ENCODE measurements at regions not wholly inside any gene's neighbourhood (a gene's known extent, or its start where the extent isn't known, plus 50 kb on each side); places are given as distances from the start of the nearest gene placed in this dataset.

- DNase-seq, result no peak
Observed at GRCh38 chr1:82299056-82299455, 498.3 kb downstream of the ADGRL2 start.

GRCh38 chr1:82297139-82297896 lies 496.6 kb downstream of the ADGRL2 start:
- DNase-seq, result no peak

DNA sequence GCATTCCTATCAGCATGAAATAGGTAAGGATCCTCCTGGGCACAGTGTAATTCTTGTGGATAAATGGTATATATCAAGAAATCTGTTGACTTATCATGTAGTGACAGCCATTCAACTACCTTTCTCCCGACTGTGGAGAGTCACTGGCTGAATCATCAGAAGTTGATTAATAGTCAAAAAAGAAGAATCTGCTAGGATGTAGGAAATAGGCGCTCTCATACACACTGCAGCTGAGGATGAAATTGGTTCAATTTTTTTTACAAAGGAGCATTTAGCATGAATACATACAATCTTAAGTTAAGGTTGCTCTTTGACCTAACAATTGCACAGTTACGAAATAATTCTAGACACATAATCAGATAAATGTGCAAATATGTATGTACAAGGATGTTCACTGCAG lies 486.8 kb downstream of the ADGRL2 start:
- DNase-seq, result no peak

DNA sequence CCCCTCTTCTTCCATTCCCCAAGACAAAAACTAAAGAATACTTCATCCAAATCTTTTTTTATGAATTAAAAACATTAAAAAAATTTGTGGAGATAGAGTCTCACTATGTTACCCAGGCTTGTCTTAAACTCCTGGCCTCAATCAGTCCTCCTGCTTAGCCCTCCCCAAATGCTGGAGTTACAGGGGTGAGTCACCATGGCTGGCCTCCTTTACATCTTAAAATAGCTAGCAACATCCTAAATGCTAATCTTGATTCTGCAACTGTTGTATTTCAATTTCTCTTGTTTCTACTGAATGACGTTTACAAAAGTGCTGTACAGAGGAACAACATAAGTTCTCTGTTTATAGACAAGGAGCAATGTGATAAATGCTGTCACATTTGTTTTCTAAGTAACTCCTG lies 483.5 kb downstream of the ADGRL2 start:
- DNase-seq, result no peak

DNA sequence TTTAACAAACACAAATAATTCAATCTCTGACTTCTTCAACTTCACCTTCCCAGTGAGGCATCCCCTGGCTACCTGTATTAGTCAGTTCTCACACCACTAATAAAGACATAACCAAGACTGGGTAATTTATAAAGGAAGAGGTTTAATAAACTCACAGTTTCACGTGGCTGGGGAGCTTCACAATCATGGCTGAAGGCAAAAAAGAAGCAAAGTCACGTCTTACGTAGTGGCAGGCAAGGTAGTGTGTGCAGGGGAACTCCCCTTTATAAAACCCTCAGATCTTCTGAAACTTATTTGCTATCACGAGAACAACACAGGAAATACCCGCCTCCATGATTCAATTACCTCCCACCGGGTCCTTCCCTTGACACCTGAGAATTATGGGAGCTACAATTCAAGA lies 478.5 kb downstream of the ADGRL2 start:
- no peak for DNase-seq

DNA sequence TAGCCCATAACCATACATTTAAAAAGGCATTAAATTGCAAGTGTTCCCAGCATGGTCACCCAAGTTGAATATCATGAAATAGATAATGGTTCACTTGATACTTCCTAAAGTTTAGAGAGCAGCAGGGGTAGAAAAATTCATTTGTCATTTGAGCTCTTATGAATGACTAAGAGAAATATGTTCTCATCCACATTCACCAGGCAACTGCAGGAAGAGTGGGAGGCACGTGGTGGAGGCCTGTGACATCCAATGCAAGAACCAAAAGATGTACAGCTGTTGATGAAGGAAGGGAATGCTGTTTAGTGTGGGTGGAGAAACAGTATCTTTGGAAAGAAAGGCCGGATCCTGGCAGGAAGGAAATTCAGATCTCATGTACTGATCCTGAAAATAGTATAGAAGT lies 473.1 kb downstream of the ADGRL2 start:
- no peak for DNase-seq

DNA sequence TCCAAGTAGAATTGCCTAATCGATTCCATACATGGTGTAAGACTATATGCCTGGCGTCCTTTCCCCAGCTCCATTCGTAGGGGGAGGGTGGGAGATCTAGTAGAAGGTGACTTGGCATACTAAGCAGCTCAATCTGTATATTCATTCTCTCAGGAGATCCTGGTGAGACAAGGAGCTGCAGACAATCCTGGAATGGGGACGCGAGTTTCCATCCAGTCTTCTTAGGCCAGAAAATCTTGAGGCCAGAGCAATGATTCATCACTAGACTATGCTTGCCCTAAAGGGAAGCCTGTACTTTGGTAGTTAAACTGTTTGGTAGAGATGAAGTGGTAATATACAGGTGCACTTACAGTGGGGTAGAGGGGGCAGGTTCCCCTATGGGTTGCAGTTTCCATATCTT lies 468.7 kb downstream of the ADGRL2 start:
- no peak for DNase-seq

DNA sequence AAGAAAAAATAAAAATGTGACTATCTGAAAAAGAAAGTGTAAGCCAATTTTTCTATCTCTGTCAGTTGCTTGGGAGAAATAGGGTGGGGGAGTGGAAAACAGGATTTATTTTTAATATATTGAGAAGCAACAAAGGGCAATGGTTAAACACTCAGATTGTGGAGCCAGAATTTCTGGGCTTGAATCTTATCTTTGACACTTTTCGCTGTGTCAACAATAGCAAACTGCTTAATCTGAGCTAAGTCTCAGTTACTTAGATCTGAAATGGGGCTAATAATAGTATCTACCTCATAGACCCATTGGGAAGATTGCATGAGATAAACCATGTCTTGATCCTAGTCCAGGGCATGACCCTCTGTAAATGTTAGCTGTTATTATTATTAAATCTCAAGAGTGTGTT lies 468.1 kb downstream of the ADGRL2 start:
- no peak for DNase-seq

- no peak for DNase-seq
Observed at GRCh38 chr1:82266351-82266750, 465.6 kb downstream of the ADGRL2 start.

DNA sequence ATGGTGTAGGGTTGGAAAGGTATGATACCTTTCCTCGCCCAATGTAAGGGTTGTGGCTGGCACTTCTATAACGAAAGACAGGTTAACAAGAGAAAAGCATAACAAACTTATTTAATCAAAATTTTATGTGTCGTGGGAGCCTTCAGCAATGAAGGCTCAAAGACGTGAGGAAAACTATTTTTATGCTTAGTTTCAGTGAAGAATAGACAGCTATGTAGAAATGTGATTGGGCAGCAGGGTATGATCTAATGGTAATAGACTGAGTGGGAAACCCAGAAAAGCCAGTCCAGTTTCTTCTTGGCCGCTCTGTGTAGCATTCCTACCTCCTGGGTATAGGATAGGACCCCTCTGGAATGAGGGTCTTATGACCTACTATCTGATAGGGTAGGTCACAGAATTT lies 464.7 kb downstream of the ADGRL2 start:
- no peak for DNase-seq

DNA sequence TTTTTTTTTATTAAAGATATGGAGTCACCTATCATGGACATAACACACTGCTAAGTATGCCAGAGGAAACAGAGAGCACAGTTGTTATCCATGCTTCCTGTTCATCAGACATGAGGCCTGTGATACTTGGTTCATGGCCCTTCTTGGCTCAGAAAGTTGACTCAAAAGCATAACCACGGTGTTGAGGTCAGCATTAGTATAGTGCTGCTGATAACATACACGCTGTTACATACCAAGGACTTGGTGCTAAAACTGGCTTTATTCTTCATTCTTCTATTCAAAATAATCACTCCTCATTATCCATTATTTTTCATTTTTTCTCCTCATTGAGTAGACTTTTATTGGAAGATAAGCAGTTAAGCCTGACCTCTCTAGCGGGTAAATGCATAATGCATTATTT lies 464.1 kb downstream of the ADGRL2 start:
- no peak for DNase-seq

GRCh38 chr1:82263396-82263795 lies 462.7 kb downstream of the ADGRL2 start:
- DNase-seq, result no peak

- no peak for DNase-seq
Observed at GRCh38 chr1:82260666-82261065, 459.9 kb downstream of the ADGRL2 start.

DNA sequence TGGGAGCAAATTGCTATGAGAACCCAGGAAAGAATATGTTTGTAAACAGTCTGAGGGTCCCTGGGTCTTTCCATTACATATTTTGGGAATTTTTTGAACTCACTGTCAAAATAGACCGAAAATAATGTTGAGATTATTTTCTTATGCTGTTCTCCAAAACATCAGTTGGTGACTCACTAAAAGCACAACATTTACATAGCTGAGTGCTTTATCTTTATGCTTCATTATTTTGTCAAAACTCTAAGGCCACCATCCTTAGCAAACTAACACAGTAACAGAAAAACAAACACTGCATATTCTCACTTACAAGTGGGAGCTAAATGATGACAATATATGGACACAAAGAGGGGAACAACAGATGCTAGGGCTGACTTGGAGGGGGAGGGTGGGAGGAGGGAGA lies 459.3 kb downstream of the ADGRL2 start:
- no peak for DNase-seq

DNA sequence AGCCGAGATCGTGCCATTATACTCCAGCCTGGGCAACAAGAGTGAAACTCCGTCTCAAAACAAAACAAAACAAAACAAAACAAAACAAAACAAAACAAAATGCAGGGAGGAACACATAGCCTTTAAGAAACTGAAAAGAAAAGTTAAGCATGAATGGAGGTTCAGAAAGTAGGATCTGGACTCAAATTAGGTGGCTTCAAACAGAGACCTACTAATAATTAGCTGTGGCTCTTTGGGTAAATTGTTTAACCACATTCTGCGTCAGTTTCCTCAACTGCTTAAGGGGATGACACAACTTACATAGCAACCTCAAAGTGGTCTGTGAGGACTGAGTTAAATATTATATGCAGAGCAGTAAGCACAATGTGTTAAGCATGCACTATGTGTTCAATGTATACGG lies 458.2 kb downstream of the ADGRL2 start:
- no peak for DNase-seq

DNA sequence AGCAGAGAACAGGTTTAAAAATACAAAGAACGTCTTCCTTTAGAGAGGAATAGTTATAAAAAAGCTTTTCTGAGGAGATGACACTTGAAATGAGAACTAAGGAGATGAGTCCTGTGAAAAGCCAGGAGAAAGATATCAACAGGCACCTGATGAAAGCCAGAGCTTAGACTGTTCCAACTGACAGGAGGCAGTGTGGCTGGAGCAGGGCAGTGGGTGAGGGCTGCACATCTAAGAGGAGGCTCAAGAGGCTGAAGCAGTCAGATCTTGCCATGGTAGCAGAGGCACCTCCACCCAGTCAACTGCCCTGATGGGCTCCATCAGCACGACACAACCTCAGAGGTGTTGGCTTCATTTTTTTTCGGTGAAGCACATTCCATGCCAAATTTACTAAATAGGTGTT lies 445.3 kb downstream of the ADGRL2 start:
- no peak for DNase-seq

DNA sequence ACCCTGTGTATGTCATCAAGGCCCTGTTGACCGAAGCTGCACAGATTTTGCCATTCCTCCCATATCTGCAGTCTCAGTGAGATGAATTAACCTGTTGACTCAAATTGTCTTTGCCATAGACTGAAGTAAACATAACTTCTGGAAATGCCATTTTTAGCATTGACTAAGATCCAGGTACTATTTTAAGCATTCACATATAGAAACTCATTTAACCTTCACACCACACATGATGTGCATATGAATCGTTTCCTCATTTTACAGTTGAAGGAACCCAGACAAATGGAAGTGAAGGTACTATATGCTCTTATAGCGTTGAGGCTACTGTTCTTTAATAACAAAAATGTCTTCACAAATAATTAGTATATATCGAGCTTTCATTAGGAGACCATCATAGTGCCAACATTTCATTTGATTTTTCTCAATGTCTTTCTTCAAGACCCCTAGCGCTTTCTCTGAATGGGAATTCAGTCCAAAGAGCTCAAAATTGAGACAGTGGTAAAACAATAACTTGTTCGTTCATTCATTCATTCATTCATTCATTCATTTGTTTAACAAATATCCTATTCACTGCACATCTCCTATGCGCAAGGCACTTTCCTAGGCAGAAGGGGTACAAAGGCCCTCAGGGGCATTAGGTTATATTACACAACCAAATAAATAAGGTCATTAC lies 444.7 kb downstream of the ADGRL2 start:
- no peak for DNase-seq

GRCh38 chr1:82240571-82240970 lies 439.8 kb downstream of the ADGRL2 start:
- DNase-seq, result no peak

- DNase-seq, result no peak
Observed at GRCh38 chr1:82230667-82231066, 429.9 kb downstream of the ADGRL2 start.

DNA sequence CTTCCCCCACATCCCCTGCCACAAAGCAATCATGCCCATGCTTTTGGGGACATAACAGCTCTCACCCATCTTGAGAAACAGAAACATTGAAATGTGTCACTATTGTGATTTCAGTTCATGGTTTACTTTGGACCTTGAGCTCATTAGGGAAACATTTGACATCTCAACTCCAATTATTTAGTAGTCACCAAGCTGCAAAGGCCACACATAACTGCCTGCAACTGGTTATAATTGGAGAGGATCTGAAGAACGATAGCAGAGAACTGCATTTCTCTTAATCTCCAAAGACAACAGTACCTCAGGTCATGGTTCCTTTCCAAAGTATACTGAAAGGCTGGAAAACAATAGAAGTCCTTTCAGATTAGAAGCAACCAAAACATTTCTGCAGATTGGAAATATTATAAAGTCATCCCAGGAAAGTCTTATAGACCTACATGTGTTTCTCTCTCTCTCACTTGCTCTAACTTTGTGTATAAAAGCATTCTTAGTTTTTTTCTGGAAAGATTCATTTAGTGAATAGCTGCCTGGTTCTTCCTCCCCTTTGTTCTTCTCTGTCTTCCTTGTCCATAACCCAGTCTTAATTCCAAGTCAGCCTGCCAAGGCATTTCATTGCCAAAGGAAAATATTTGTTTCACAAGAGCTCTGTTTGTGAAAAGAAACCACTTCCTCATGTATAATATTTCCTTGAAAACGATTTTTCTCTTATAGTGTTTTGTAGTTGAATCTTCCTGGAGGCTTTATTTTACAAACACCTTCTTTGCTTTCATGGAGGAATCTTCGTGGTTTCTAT lies 426.8 kb downstream of the ADGRL2 start:
- DNase-seq, result no peak

- DNase-seq, result no peak
Observed at GRCh38 chr1:82226186-82226505, 425.4 kb downstream of the ADGRL2 start.

- no peak for DNase-seq
Observed at GRCh38 chr1:82225421-82226185, 424.9 kb downstream of the ADGRL2 start.

GRCh38 chr1:82223091-82223490 lies 422.4 kb downstream of the ADGRL2 start:
- no peak for DNase-seq
